NT2/D1 (cell line): ENCODE measurements at regions not wholly inside any gene's neighbourhood (a gene's known extent, or its start where the extent isn't known, plus 50 kb on each side); places are given as distances from the start of the nearest gene placed in this dataset.

ENCODE experiments used
- DNase-seq: peaks from one replicate; pipeline ENCODE4 v3.0.0-alpha.2; 2011; ENCODE audit warnings: low read depth, low spot score
- H3K27me3 ChIP-seq: 2 replicates; pipeline ENCODE4 v1.6.0; 2011; ENCODE audit warnings: mild to moderate bottlenecking; ENCODE audit not compliant: insufficient read length, insufficient read depth
- H3K36me3 ChIP-seq: 2 replicates; pipeline ENCODE4 v1.6.1; 2011; ENCODE audit warnings: mild to moderate bottlenecking, low read length, mixed read lengths; ENCODE audit not compliant: insufficient read depth, insufficient read length
- H3K4me1 ChIP-seq: 2 replicates; pipeline ENCODE4 v1.5.1; 2011; ENCODE audit not compliant: insufficient read depth, insufficient read length
- H3K4me3 ChIP-seq: 2 replicates; pipeline ENCODE4 v1.5.1; 2011; ENCODE audit warnings: low read depth; ENCODE audit not compliant: insufficient read length
- H3K9ac ChIP-seq: 2 replicates; pipeline ENCODE4 v1.6.0; 2011; ENCODE audit warnings: low read depth; ENCODE audit not compliant: insufficient read length
- H3K9me3 ChIP-seq: 2 replicates; pipeline ENCODE4 v1.5.1; 2011; ENCODE audit warnings: mild to moderate bottlenecking, low read length; ENCODE audit not compliant: insufficient read depth
- SUZ12 ChIP-seq: IDR thresholded peaks from 2 replicates; pipeline ENCODE4 v1.6.1; 2011; ENCODE audit not compliant: insufficient read length, insufficient read depth; ENCODE audit errors: extremely low read depth
- YY1 ChIP-seq: IDR thresholded peaks from 2 replicates; pipeline ENCODE4 v1.6.1; 2011; ENCODE audit not compliant: insufficient read length, insufficient read depth
- ZNF274 ChIP-seq: IDR thresholded peaks from 2 replicates; pipeline ENCODE4 v1.6.1; 2011; ENCODE audit warnings: mild to moderate bottlenecking, low read depth, low read length

DNA sequence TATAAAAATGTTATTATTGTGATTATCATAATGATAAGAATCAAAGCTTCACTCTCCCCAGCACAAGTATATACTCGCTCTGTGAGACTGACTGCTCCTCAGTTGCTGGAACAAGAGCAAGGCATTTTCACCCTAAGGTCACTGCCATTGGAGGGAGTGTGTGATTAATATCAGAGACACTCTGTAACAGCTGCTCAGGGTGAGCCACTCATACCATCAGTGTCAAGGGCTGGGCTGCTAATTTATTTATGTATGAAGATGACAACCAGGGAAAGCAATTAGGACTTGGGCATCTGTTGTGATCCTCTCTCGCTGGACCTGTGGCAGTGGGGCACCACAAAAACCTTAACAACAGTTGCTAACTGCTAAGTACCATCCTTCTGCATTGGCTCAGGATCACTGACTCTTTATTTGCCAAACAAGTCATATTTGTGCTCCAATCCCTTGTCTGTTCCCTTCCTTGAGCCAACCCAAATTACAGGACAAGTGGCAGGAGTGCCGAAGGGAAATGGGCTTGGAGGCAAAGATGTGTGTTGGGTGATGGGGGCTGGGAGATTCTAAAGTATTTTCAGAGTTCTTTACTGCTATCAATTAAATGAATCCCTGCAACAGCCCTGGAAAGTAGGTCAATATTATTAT lies 297.5 kb upstream of the STT3B start:
- Histone ChIP-seq H3K27me3 (no peaks in the 10 kb centered on the region), H3K9me3 (no peaks in the 10 kb centered on the region), H3K4me3 (no peak overlapping the region), H3K36me3 (no peaks in the 10 kb centered on the region), H3K4me1 (no peaks in the 10 kb centered on the region), H3K9ac (no peak overlapping the region)
- no peak for DNase-seq
- TF ChIP-seq YY1 (no peak), ZNF274 (no peak), SUZ12 (no peak)

- no peaks in the 10 kb centered on the region for H3K36me3 ChIP-seq
- H3K4me1 ChIP-seq: no peaks in the 10 kb centered on the region
- TF ChIP-seq ZNF274 (no peak), YY1 (no peak), SUZ12 (no peak)
- no peak overlapping the region for H3K9ac ChIP-seq
- H3K27me3 ChIP-seq: no peaks in the 10 kb centered on the region
- DNase-seq: no peak
- H3K4me3 ChIP-seq: no peak overlapping the region
- H3K9me3 ChIP-seq: no peaks in the 10 kb centered on the region
Observed at GRCh38 chr3:31237887-31238286, 294.8 kb upstream of the STT3B start.

DNA sequence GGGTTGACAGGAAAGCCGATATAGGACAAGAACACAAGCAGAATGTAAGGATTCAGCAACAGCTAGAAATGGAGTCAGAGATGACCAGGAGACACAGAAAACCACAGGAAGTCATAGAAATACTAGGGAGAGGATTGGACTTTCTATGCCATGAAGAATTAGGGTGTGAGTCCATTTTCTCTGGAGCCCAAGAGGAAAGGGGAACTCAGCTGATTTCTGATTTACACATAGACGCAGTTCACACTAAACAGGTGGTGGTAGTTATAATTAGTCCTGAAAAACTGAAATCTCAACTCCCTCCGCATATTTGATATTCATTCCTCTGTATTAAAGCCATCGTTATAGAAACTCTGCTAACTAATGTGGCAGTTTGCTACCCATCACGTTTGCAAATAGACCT lies 292.7 kb upstream of the STT3B start:
- Histone ChIP-seq H3K9ac (no peak overlapping the region), H3K4me3 (no peak overlapping the region), H3K9me3 (no peaks in the 10 kb centered on the region), H3K4me1 (no peaks in the 10 kb centered on the region), H3K36me3 (no peaks in the 10 kb centered on the region), H3K27me3 (no peaks in the 10 kb centered on the region)
- TF ChIP-seq ZNF274: no peak
- no peak for TF ChIP-seq YY1
- TF ChIP-seq SUZ12: no peak
- no peak for DNase-seq

DNA sequence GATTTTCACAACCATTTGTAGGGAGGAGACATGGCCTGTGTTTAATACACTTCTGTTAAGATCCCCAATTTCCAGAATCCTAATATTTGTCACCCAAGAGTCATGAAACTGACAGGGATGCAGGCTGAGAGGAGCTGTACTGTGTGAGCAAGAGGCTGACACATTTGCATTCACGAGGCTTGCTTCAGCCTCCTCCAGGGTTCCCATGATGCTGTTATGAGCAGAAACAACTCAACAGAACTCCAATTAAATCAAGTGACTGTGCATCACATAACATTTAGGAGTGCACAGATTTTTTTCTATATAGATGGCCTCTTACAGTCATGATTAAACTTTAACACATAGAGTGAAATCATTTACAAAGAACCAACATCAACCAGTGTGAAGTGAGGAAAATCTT lies 292.3 kb upstream of the STT3B start:
- no peak for TF ChIP-seq ZNF274
- no peak for TF ChIP-seq YY1
- TF ChIP-seq SUZ12: no peak
- no peaks in the 10 kb centered on the region for H3K27me3 ChIP-seq
- no peak for DNase-seq

DNA sequence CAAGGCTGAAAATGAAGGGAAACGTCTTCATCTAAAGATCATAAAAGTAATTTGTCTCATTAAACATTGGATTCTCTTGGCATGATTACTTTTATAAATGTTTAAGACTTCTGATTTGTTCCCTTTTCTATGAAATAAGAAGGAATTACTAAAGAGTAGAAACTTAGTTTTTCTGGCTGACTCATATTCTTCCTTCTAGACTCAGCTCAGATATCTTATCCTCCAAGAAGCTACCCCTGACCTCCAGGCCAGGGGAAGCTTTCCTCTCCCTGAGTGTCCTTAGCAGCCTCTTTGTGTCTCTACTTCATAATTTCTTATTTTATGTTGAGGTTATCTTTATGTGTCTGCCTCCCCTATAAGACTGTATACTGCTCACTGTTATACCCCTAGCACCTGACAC lies 291.9 kb upstream of the STT3B start:
- Histone ChIP-seq H3K9me3 (no peaks in the 10 kb centered on the region), H3K4me1 (no peaks in the 10 kb centered on the region), H3K4me3 (no peak overlapping the region), H3K9ac (no peak overlapping the region), H3K36me3 (no peaks in the 10 kb centered on the region), H3K27me3 (no peaks in the 10 kb centered on the region)
- no peak for DNase-seq
- TF ChIP-seq SUZ12 (no peak), ZNF274 (no peak), YY1 (no peak)

More for the DNA sequence above, 292.3 kb upstream of the STT3B start:
- Histone ChIP-seq H3K9ac (no peak overlapping the region), H3K36me3 (no peaks in the 10 kb centered on the region), H3K9me3 (no peaks in the 10 kb centered on the region), H3K4me1 (no peaks in the 10 kb centered on the region), H3K4me3 (no peak overlapping the region)

DNA sequence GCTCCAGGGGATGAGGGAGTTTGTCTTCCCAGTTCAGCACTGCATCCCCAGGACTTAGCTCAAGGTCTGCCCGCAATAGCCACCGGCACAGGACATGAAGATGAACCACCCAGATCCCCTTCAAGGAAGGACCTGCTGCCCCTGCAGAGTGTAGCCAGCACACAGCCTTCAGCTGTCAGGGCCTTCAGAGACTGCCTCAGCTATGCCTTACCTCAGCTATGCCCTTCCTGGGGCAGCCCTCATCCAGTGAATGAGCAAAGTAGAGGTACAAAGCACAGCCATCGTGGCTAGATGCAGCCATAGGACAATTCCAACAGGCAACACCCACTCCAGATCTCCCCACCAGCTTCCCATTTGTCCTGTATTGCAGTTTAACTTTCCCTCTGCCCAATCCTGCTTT lies 291.2 kb upstream of the STT3B start:
- Histone ChIP-seq H3K9ac (no peak overlapping the region), H3K4me1 (no peaks in the 10 kb centered on the region), H3K27me3 (no peaks in the 10 kb centered on the region), H3K9me3 (no peaks in the 10 kb centered on the region), H3K4me3 (no peak overlapping the region), H3K36me3 (no peaks in the 10 kb centered on the region)
- no peak for DNase-seq
- TF ChIP-seq SUZ12 (no peak), ZNF274 (no peak), YY1 (no peak)

DNA sequence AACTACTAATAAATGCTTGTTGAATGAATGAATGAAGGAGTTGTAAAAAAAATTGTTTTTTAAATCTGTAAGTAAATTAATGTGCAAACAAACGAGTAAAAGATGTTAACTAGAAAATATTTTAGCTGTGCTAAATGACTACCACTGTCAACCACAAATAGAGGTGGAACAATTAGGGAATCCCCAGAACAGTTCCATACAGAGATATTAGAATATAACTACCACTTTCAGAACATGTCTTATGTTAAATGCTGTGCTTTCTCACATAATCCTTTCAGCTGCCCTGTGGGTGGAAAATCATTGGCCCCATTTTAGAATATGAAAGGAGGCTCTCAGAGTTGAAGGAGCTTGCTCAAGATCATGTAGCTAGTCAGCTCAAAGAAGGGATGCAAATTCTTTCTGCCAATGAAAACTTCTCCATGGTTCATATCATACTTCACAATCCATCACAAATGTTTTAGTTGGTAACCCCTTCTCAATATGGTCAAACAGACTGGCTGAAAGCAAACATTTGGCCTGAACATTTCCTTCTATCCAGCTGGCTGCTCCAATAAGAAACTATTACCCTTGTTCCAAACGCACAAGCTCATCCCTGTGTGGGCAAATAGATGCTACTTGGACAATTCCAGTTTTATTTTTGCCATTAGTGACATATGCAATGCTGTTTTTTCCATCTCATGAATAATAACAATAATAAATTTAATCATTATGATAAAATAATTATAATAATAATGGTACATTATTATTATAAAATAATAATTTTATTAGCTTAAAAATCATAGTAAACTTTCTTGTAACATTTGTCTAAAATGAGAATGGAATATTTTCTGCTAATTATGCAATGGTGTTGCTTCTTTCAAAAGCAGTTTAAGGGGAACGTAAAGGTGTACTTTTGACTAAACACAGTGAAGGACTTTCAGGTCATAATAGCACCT lies 290.4 kb upstream of the STT3B start:
- H3K9ac ChIP-seq: no peak overlapping the region
- DNase-seq: no peak
- no peaks in the 10 kb centered on the region for H3K36me3 ChIP-seq
- no peak overlapping the region for H3K4me3 ChIP-seq
- peaks cover 3% of the 10 kb centered on the region for H3K4me1 ChIP-seq
- TF ChIP-seq YY1 (no peak), SUZ12 (no peak), ZNF274 (no peak)
- no peaks in the 10 kb centered on the region for H3K9me3 ChIP-seq
- H3K27me3 ChIP-seq: no peaks in the 10 kb centered on the region
